ENCODE measurements at regions not wholly inside any gene's neighbourhood (a gene's known extent, or its start where the extent isn't known, plus 50 kb on each side); places are given as distances from the start of the nearest gene placed in this dataset.
"Not testable (repeated sequence)": the region's sequence is repeated elsewhere in the genome, so short reads cannot be mapped to it uniquely, and the experiment has no call there.

GRCh38 chrX:25762656-25763055 is 375.5 kb upstream of the MAGEB18 start:
- no peak for FAIRE-seq
- POLR2A ChIA-PET (ENCODE audit: partially characterized antibody), result no interaction called here
- CTCF ChIA-PET (ENCODE audit: partially characterized antibody), result no interaction called here

GRCh38 chrX:25771853-25772252 is 366.3 kb upstream of the MAGEB18 start:
- WGBS, 2 experiments (ENCODE audit: extremely low coverage in 1 of 2, insufficient coverage in 1 of 2, insufficient read length in 1 of 2, insufficient replicate concordance in 2 of 2, low coverage in 1 of 2, low lambda C conversion rate in 2 of 2, missing lambda C conversion rate in 1 of 2), result 100% methylated on average over 3 of the region's 10 CpGs; no CpG with 5 or more reads in 1 of the 2 experiments

More at GRCh38 chrX:25762656-25763055, 375.5 kb upstream of the MAGEB18 start:
- Histone ChIP-seq H3K4me2 (ENCODE audit: insufficient read depth in 1 of 2, low read depth in 2 of 2, low read length in 2 of 2) (no peak overlapping the region), H3K18ac (ENCODE audit: extremely low read depth, low read length) (no peak overlapping the region), H3K79me2 (ENCODE audit: control insufficient read depth in 1 of 2, insufficient read depth in 2 of 2, low read length in 2 of 2) (no peaks in the 10 kb centered on the region), H3K27ac (ENCODE audit: low read depth, low read length) (no peak overlapping the region), H4K20me1 (replicated peaks in 1 of 2; ENCODE audit: control insufficient read depth in 1 of 2, insufficient read depth in 2 of 2, low read length in 2 of 2) (no peaks in the 10 kb centered on the region), H4K91ac (replicated peaks; ENCODE audit: insufficient read length, low read length) (no peak overlapping the region), H2BK12ac (ENCODE audit: low read depth, low read length) (no peak overlapping the region), H2BK15ac (ENCODE audit: low read length) (no peak overlapping the region), H2BK5ac (ENCODE audit: low read depth, low read length) (no peak overlapping the region), H3K9me3 (ENCODE audit: insufficient read depth in 2 of 2, low read depth in 1 of 2, low read length in 1 of 2) (no peaks in the 10 kb centered on the region), H2AK5ac (ENCODE audit: low read depth, low read length) (no peak overlapping the region), H4K5ac (ENCODE audit: insufficient read length, low read depth, low read length) (no peak overlapping the region), H3K4me1 (replicated peaks in 1 of 4; ENCODE audit: control insufficient read depth in 3 of 4, insufficient read depth in 4 of 4, low read length in 3 of 4) (no peaks in the 10 kb centered on the region), H3K4ac (replicated peaks; ENCODE audit: insufficient read length, low read depth, low read length) (no peak overlapping the region), H3K56ac (replicated peaks; ENCODE audit: insufficient read length, low read depth, low read length) (no peak overlapping the region), H3K36me3 (ENCODE audit: control insufficient read depth in 2 of 4, insufficient read depth in 4 of 4, low read length in 3 of 4) (no peaks in the 10 kb centered on the region), H2BK120ac (replicated peaks; ENCODE audit: low read depth, low read length) (no peak overlapping the region), H3K79me1 (ENCODE audit: low read depth, low read length) (no peaks in the 10 kb centered on the region), H4K8ac (ENCODE audit: extremely low read depth, insufficient read depth, low read length) (no peak overlapping the region), H2BK20ac (ENCODE audit: low read length) (no peak overlapping the region), H3K4me3 (ENCODE audit: extremely low read depth in 1 of 4, insufficient read depth in 2 of 4, low read depth in 3 of 4, low read length in 4 of 4) (no peak overlapping the region), H3K14ac (ENCODE audit: insufficient read length) (no peak overlapping the region), H3K23ac (ENCODE audit: insufficient read length) (no peak overlapping the region), H2AFZ (ENCODE audit: low read length) (no peak overlapping the region), H3K27me3 (replicated peaks in 1 of 4; ENCODE audit: control insufficient read depth in 3 of 4, extremely low read depth in 1 of 4, insufficient read depth in 3 of 4, low read length in 3 of 4) (no peaks in the 10 kb centered on the region), H3K9ac (replicated peaks in 1 of 4; ENCODE audit: extremely low read depth in 1 of 4, low read depth in 3 of 4, low read length in 3 of 4) (no peak overlapping the region), H3K23me2 (ENCODE audit: low read depth, low read length) (no peaks in the 10 kb centered on the region)
- TF ChIP-seq JUND (IDR thresholded peaks at IDR 0.05; ENCODE audit: low read length) (no peak), KDM5A (IDR thresholded peaks at IDR 0.05; ENCODE audit: low read length) (no peak), BACH1 (IDR thresholded peaks at IDR 0.05; ENCODE audit: low read length) (no peak), POU5F1 (IDR thresholded peaks at IDR 0.05; ENCODE audit: low read depth, low read length) (no peak)
- WGBS, 2 experiments (ENCODE audit: extremely low coverage in 1 of 2, insufficient coverage in 1 of 2, insufficient read length in 1 of 2, insufficient replicate concordance in 2 of 2, low coverage in 1 of 2, low lambda C conversion rate in 2 of 2, missing lambda C conversion rate in 1 of 2), result 91% methylated on average over 2 of the region's 2 CpGs; no CpG with 5 or more reads in 1 of the 2 experiments
- no peak for DNase-seq (ENCODE audit: low read depth in 1 of 2, low spot score in 2 of 2)

More at GRCh38 chrX:25771853-25772252, 366.3 kb upstream of the MAGEB18 start:
- H3K4ac ChIP-seq (replicated peaks; ENCODE audit: insufficient read length, low read depth, low read length); POLR2A ChIA-PET (ENCODE audit: partially characterized antibody); H3K79me2 ChIP-seq (ENCODE audit: control insufficient read depth in 1 of 2, insufficient read depth in 2 of 2, low read length in 2 of 2); DNase-seq (ENCODE audit: low read depth in 1 of 2, low spot score in 2 of 2); H3K9me3 ChIP-seq (ENCODE audit: insufficient read depth in 2 of 2, low read depth in 1 of 2, low read length in 1 of 2); H3K56ac ChIP-seq (replicated peaks; ENCODE audit: insufficient read length, low read depth, low read length); H3K23me2 ChIP-seq (ENCODE audit: low read depth, low read length); H2AFZ ChIP-seq (ENCODE audit: low read length); H3K4me3 ChIP-seq (ENCODE audit: extremely low read depth in 1 of 4, insufficient read depth in 2 of 4, low read depth in 3 of 4, low read length in 4 of 4); H2BK120ac ChIP-seq (replicated peaks; ENCODE audit: low read depth, low read length); H3K14ac ChIP-seq (ENCODE audit: insufficient read length); H4K5ac ChIP-seq (ENCODE audit: insufficient read length, low read depth, low read length); H2BK15ac ChIP-seq (ENCODE audit: low read length); FAIRE-seq; H3K79me1 ChIP-seq (ENCODE audit: low read depth, low read length); CTCF ChIA-PET (ENCODE audit: partially characterized antibody); H3K4me2 ChIP-seq (ENCODE audit: insufficient read depth in 1 of 2, low read depth in 2 of 2, low read length in 2 of 2); H3K18ac ChIP-seq (ENCODE audit: extremely low read depth, low read length); H2BK5ac ChIP-seq (ENCODE audit: low read depth, low read length); H2BK20ac ChIP-seq (ENCODE audit: low read length); H4K20me1 ChIP-seq (replicated peaks in 1 of 2; ENCODE audit: control insufficient read depth in 1 of 2, insufficient read depth in 2 of 2, low read length in 2 of 2); H3K27ac ChIP-seq (ENCODE audit: low read depth, low read length); H3K23ac ChIP-seq (ENCODE audit: insufficient read length); H3K9ac ChIP-seq (replicated peaks in 1 of 4; ENCODE audit: extremely low read depth in 1 of 4, low read depth in 3 of 4, low read length in 3 of 4); H2BK12ac ChIP-seq (ENCODE audit: low read depth, low read length); H3K27me3 ChIP-seq (replicated peaks in 1 of 4; ENCODE audit: control insufficient read depth in 3 of 4, extremely low read depth in 1 of 4, insufficient read depth in 3 of 4, low read length in 3 of 4); H2AK5ac ChIP-seq (ENCODE audit: low read depth, low read length); H3K4me1 ChIP-seq (replicated peaks in 1 of 4; ENCODE audit: control insufficient read depth in 3 of 4, insufficient read depth in 4 of 4, low read length in 3 of 4); H3K36me3 ChIP-seq (ENCODE audit: control insufficient read depth in 2 of 4, insufficient read depth in 4 of 4, low read length in 3 of 4); H4K8ac ChIP-seq (ENCODE audit: extremely low read depth, insufficient read depth, low read length); H4K91ac ChIP-seq (replicated peaks; ENCODE audit: insufficient read length, low read length): not testable (repeated sequence)
